ENCODE measurements at regions not wholly inside any gene's neighbourhood (a gene's known extent, or its start where the extent isn't known, plus 50 kb on each side); places are given as distances from the start of the nearest gene placed in this dataset.

DNA sequence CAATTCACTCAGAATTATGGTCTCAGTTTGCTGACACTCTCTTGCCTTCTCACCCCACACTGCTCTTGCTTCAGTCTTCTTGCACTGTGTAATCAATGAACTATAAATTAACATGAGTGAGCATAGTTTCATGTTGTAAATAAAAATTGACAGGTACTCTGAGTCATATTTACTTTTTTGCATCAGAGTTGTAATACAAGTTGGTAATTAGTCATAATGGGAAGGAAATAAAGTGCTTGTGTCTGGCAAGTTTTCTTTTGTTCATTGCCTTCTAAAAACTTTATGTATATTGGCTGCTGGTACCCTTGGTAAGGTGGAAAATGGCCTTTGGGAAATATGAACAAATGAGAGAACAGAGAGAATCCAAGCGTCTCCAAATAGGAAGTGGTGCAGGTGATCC lies 169.3 kb upstream of the MAGI2 start:
- ChIA-PET POLR2A (no interaction called here), CTCF (no interaction called here)
- TF ChIP-seq, protein P1, sequence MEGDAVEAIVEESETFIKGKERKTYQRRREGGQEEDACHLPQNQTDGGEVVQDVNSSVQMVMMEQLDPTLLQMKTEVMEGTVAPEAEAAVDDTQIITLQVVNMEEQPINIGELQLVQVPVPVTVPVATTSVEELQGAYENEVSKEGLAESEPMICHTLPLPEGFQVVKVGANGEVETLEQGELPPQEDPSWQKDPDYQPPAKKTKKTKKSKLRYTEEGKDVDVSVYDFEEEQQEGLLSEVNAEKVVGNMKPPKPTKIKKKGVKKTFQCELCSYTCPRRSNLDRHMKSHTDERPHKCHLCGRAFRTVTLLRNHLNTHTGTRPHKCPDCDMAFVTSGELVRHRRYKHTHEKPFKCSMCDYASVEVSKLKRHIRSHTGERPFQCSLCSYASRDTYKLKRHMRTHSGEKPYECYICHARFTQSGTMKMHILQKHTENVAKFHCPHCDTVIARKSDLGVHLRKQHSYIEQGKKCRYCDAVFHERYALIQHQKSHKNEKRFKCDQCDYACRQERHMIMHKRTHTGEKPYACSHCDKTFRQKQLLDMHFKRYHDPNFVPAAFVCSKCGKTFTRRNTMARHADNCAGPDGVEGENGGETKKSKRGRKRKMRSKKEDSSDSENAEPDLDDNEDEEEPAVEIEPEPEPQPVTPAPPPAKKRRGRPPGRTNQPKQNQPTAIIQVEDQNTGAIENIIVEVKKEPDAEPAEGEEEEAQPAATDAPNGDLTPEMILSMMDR (IDR thresholded peaks at IDR 0.05) = no peak
- DNase-seq (no peak), ATAC-seq (no peak)
- H3K4me3 Mint-ChIP-seq = no peak overlapping the region
- no peaks in the 10 kb centered on the region for H3K36me3 Mint-ChIP-seq (ENCODE audit: low read depth)
- no peak overlapping the region for H3K27ac Mint-ChIP-seq
- no peaks in the 10 kb centered on the region for H3K4me1 Mint-ChIP-seq (ENCODE audit: low read depth)
- no peaks in the 10 kb centered on the region for H3K27me3 Mint-ChIP-seq
- no peaks in the 10 kb centered on the region for H3K9me3 Mint-ChIP-seq
- intact Hi-C loops (cut with micrococcal nuclease) = no loop called here

DNA sequence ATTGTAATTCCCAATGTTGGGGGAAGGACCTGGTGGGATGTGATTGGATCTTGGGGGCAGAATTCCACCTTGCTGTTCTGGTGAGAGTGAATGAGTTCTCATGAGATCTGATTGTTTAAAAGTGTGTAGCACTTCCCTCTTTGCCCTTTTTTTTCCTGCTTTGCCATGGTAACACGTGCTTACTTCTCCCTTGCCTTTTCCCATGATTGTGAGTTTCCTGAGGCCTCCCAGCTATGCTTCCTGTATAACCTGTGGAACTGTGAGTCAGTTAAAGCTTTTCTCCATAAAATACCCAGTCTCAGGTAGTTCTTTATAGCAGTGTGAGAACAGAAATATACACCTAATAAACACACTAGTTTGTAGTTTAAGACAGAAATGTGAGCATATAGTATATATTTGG lies 166.8 kb upstream of the MAGI2 start:
- CTCF ChIA-PET = no interaction called here
- POLR2A ChIA-PET = no interaction called here
- TF ChIP-seq, protein P1 (IDR thresholded peaks at IDR 0.05) = no peak

GRCh38 chr7:79619216-79619615 lies 165.7 kb upstream of the MAGI2 start:
- no peaks in the 10 kb centered on the region for H3K36me3 Mint-ChIP-seq (ENCODE audit: low read depth)
- ChIA-PET CTCF (no interaction called here), POLR2A (no interaction called here)
- no peak overlapping the region for H3K27ac Mint-ChIP-seq
- no peaks in the 10 kb centered on the region for H3K27me3 Mint-ChIP-seq
- ATAC-seq (no peak), DNase-seq (no peak)
- H3K4me1 Mint-ChIP-seq (ENCODE audit: low read depth) = no peaks in the 10 kb centered on the region
- TF ChIP-seq, protein P1 (IDR thresholded peaks at IDR 0.05) = no peak
- H3K9me3 Mint-ChIP-seq = no peaks in the 10 kb centered on the region
- H3K4me3 Mint-ChIP-seq = no peak overlapping the region
- intact Hi-C loops (cut with micrococcal nuclease) = no loop called here

More for the DNA sequence above, 166.8 kb upstream of the MAGI2 start:
- Mint-ChIP-seq H3K4me1 (ENCODE audit: low read depth) (no peaks in the 10 kb centered on the region), H3K27me3 (no peaks in the 10 kb centered on the region), H3K36me3 (ENCODE audit: low read depth) (no peaks in the 10 kb centered on the region), H3K9me3 (no peaks in the 10 kb centered on the region), H3K27ac (no peak overlapping the region), H3K4me3 (no peak overlapping the region)
- DNase-seq (no peak), ATAC-seq (no peak)
- intact Hi-C loops (cut with micrococcal nuclease) = no loop called here

DNA sequence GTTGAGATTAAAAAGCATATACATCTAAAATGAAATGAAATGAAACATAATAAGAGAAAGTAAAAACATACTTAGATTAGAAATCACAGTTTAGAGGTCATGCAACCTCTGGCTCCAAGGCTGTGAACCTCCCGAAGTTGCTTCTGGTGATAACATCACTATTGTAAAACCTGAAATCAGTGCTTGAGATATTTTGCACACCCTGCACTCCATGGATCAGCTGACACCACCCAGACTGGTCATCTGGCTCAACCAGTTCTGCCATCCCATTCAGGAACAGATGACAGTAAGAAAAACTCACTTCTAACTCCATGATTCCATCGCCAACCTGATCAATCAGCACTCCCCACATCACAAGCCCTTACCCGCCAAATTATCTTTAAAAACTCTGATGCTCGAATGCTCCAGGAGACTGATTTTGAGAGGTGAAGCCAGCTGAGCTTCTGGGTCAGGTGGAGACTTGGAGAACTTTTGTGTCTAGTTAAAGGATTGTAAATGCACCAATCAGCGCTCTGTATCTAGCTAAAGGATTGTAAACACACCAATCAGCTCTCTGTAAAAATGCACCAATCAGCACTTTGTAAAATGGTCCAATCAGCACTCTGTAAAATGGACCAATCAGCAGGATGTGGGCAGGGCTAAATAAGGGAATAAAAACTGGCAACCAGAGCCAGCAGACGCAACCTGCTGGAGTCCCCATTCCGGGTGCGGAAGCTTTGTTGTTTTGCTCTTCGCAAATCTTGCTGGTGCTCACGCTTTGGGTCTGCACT lies 162.6 kb upstream of the MAGI2 start:
- Mint-ChIP-seq H3K4me3 (no peak overlapping the region), H3K4me1 (ENCODE audit: low read depth) (no peaks in the 10 kb centered on the region), H3K27me3 (no peaks in the 10 kb centered on the region), H3K9me3 (no peaks in the 10 kb centered on the region), H3K36me3 (ENCODE audit: low read depth) (no peaks in the 10 kb centered on the region), H3K27ac (no peak overlapping the region)
- intact Hi-C loops (cut with micrococcal nuclease) = no loop called here
- no peak for ATAC-seq
- POLR2A ChIA-PET = no interaction called here
- DNase-seq = no peak
- CTCF ChIA-PET = no interaction called here
- TF ChIP-seq, protein P1 (IDR thresholded peaks at IDR 0.05) = no peak

DNA sequence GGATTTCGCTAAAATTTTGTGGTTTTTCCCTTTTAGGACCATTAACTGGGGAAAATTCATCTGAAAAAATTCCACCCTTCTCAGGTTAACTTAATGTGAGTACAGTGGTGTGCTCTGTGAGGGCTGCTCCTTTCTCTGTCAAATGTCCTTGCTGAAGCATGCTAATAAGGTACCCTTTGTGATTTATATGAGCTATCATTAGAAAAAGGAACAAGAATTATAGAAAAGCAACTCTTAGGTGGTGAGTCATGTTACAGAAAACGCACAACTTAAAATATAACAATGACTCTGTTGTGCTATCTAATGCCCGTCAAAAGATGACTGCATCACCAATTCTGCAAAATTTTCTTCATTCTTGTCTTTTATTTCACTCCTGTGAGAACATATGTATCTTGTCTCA lies 162.0 kb upstream of the MAGI2 start:
- Mint-ChIP-seq H3K4me1 (ENCODE audit: low read depth) (no peaks in the 10 kb centered on the region), H3K27ac (no peak overlapping the region), H3K4me3 (no peak overlapping the region), H3K9me3 (no peaks in the 10 kb centered on the region), H3K27me3 (no peaks in the 10 kb centered on the region), H3K36me3 (ENCODE audit: low read depth) (no peaks in the 10 kb centered on the region)
- DNase-seq (no peak), ATAC-seq (no peak)
- TF ChIP-seq, protein P1 (IDR thresholded peaks at IDR 0.05) = no peak
- intact Hi-C loops (cut with micrococcal nuclease) = no loop called here
- ChIA-PET CTCF (no interaction called here), POLR2A (no interaction called here)
